Myocyte (in vitro differentiated cells): ENCODE measurements at regions not wholly inside any gene's neighbourhood (a gene's known extent, or its start where the extent isn't known, plus 50 kb on each side); places are given as distances from the start of the nearest gene placed in this dataset.
"Not testable (repeated sequence)": the region's sequence is repeated elsewhere in the genome, so short reads cannot be mapped to it uniquely, and the experiment has no call there.

Experiments used
- DNase-seq: peaks from one replicate; pipeline ENCODE4 v3.0.0-alpha.2; 2012; ENCODE audit warnings: low read depth

DNA sequence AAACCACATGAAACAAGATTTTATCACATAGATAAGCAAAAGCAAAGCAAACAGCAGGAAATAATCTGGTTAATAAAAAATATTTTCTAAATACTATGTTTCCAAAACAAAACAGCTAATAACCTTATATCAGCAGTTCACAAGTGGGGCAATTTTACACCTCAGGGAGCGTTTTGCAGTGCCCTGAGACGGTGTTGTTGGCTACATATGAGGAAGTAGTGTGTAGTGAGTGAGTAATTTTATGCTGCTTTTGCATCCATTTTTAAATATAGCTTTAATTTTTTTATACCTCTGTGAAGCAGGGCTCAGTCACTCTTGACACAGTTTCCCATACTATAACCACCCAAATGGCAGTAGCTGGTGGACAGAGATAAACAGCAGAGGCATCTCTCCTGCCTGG lies 438.5 kb upstream of the B3GAT1 start:
- no peak for DNase-seq

DNA sequence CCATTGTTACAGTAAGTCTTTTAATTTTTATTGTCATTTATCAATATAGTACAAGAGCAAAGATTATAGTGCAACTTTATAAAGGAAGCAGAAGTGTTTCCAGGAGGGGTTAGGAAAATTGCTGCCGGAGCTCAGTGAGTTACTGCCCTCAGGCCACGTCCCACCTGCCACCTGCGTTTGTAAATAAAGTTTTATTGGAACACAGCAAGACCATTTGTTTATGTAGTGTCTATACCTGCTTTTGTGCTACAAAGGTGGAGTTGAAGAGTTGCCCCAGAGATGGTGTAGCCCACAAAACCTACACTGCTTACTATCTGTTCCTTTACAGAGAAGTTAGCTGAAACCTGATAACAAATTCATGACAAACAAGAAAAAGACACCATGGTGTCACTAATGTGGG lies 437.8 kb upstream of the B3GAT1 start:
- no peak for DNase-seq

DNA sequence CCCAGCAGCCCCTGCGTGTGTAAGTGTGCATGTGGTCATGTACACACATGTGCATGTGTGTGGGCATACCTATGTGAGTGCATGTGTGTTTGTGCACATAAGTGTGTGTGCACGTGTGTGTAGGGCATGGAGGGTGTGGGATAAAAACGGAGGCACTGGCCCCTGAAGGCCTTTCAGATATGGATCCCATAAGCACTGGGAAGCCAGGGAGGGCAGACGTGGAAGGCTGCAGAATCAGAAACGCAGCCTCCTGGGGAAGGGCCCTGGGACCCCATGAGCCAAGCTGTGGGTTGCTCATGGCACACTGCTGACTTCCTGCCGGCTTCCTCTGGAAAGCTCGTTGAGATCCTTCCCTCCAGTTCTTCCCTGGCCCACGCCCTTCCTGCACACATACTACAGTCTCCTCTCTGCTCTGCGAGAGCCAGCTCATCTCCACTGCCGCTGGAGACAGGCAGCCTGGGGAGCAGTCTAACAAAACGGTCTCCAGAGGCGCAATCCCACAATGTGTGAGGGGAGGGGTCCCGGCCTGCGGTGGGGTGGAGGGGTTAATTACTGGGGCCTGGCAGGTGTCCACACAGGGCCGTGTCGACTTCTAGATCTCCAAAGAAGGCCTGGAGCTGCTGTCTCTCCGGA lies 435.2 kb upstream of the B3GAT1 start:
- DNase-seq: no peak

DNA sequence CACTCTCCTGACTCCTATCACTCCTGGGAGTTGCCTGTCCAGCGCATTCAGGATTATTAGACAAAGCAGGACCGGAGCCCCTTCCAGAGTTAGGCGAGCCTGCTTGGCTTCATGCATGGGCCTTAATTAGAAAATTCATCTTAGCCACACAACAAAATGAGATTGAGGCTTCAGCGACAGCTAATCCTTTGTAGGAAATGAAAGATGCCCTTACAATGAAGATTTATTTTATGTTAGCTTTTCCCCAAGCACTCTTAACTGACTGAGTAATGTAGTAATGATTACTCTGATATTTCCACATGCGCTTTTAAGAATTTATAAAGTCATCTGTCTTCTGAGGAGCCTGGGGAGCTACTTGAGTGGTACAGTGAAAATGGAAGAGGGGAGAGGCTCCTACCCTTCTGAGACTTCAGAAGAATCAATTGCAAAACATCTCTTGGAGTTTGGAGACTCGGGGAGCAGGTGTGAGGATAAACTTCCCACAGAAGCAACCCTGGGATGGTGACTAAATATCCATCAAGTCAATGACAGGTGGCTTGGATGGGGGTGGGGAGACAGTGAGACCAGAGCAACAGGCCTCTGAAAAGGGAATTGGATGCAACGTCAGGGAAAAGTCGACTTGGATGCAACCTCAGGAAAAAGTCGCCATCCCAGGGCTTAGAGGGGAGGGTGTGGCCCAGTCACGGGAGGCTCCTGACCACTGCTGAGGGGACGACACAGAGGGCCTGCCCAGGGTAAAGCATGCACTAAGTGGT lies 434.5 kb upstream of the B3GAT1 start:
- no peak for DNase-seq

DNA sequence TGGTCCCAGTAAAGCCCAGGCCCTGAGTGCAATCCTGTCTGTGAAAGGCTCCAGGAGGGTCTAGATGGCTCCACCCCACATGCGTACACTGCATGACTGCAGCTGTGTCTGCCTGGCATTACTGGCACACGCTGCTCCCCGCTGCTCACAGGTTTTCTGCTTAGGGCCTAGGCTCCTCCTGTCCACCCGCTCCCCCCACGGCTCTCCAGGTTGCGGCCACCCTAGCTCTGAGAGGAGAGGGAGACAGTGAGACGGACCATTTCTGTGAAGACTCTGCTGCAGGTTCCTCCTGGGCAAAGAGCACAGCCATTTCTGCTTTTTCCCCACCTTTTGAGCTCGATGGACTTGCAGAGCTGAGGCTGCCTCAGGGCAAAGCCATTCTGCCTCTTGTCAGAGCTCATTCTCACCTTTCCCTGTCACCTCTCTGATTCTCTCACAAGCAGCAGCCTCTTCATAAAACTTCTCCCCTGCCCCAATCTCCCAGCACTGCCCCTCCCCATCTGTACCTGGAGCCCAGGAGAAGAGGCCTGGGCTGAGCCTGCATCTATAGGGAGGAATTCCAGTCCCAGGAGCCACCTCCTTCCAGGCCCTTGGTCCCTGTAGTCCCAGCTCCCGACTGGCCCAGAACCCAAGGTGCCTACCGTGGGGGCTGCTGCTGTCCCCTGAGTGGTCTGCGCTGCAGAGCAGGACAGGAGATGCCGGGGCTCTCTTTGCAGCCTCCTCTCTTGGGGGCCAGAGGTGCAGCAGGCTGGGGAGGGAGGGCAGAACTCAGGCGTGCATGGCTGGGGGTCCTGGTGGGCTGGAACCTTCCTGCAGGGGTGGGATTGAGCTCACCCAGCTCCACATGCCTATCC lies 433.7 kb upstream of the B3GAT1 start:
- no peak for DNase-seq

DNA sequence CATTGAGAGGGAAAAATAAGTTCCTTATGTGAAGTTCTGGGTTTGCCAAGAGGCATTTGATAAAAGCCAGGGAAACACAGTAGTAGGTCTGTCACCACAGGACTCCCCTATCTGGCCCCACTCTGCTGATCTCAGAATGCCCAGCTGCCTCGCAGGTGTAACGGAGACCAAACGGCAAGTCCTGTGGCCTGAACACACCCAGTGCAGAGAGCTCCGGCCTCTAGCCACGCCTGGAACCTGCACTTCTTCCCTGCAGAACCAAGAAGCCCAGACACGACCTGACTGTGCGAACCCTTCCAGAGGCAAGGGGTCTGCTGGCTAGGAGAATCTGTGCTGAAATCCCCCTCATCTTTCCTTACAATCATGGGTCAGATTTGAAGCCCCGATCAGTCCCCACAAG lies 432.8 kb upstream of the B3GAT1 start:
- no peak for DNase-seq

DNA sequence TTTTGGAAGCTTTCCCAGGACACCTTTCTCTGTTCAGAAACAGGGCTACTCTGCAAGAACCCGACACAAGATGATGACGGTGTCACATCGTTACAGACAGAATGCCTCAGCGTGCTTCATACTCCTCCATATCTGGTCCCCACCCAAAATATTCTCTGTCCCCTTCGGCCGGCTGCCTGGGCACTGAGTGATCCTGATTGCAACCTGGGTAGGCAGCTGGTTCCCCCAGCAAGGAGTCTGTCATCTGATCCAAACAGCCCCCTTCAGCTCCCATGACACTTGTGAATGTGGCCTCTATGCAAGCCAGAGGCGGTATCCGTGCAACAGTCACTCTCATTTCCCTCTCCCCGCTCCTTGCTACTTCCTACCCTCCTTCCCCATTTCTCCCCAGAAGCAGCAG lies 431.7 kb upstream of the B3GAT1 start:
- no peak for DNase-seq

DNA sequence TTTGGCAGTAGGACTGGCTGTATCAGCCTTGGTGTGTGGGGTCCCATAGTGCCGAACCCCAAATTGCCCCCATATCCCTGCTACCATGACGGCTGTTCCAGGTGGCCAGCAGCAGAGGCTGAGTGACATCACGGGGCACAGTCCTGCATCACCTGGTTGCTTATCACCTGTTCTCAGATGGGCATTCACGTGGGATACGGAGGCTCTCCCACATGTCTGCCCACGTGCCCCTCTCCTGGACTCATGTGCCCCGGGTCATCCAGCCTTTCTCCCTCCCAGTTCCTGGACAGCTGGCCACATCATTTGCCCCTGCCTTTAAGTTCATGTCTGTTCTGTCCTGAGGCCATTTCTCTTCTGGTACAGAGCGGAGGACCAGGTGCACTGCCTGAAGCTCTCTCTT lies 431.0 kb upstream of the B3GAT1 start:
- DNase-seq: no peak

DNA sequence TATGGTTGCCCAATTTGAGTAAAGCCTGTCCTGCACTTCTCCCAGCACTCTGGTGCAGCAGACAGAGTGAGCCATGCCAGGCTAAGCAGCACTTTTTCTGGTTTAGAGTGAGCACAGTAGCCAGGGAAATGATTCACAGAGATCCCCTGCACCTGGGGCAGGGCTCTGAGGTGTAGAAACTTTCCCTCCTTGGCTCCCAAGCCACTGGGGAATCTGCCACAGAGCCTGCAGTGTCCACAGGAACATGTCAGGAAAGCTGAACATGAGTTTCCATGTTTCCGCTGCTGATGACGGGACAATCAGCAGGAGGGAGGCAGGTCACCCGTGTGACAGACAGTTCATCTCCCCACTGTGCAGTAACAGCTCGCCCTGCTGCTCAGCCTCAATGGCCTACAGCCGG lies 429.9 kb upstream of the B3GAT1 start:
- no peak for DNase-seq

DNA sequence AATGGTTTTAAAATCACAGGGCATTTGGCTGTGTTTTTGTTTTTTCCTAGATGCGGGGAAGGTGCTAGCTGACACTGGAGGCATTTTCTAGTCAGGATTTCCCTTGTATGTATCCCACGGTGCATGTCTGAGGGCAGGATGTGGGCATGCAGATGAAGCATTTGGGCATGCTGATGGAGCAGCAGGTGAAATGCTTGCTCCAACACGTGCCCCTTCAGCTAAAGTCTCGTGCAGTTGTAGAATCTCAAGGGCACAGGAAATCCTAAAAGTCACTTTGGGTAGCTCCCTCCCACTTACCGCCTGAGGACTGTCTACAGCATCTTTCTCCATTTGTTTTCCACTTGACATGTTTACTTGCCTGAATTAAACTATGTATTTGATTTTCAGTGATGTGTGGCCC lies 429.4 kb upstream of the B3GAT1 start:
- no peak for DNase-seq

DNA sequence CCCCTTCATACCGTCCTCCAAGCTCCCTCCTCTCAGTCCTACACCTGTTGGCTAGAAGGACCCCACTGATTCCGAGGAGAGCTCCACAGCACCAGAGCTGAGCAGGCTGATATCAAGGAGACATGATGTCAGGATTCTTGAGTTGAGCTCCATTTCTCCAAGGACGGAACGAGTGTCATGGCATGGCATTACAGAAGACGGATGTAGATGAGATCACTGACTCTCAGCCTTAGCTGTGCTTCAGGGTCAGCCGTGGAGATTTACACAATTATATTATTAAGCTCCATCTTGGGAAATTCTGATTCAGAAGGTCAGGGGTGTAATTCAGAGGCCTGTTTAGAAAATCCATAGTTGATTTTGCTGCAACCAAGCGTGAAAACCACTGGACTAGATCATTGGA lies 428.9 kb upstream of the B3GAT1 start:
- DNase-seq: no peak

DNA sequence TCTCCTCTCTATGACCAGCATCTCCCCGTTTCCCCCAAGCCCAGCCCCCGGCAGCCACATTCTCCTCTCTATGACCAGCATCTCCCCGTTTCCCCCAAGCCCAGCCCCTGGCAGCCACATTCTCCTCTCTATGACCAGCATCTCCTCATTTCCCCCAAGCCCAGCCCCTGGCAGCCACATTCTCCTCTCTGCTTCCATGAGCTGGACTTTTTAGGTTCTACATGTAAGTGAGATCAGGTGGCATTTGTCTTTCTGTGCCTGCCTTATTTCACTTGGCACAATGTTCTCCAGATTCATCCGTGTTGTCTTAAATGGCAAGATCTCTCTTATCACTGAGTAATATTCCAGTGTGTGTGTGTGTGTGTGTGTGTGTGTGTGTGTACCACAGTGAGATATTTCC lies 428.1 kb upstream of the B3GAT1 start:
- not testable (repeated sequence) for DNase-seq

DNA sequence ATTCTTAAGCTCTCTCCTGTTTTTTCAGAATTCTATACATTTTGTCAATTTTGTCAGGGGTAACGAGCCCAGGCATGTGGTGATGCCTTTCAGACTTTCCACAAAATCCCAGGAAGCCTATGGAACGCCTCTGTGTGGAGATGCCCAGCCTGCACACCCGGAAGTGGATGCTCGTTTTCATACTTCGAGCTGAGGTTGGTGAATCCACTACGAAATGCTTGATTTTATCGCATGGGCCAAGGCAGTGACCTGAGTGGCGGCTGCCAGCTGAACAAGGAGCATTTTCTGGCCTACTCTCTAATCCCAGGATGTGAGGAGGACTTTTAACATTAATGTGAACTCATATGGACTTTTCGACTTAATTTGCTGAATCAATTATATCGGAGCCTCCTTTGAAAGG lies 426.7 kb upstream of the B3GAT1 start:
- no peak for DNase-seq

DNA sequence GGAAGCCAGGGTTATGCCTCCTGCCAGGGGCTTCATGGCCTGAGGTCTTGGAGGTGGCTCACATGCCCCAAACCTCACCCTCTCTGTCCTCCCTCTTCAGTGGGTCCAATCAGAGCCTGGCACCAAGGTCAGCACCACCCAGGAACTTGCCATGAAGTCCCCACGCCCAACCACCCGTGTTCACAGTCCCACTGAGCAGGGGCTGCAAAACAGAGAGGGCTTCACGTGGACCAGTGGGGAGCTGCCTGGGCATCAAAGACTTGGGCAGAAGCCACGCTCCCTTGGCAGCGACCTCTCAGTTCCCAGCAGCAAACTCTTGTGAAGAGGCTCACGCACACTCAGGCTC lies 425.8 kb upstream of the B3GAT1 start:
- DNase-seq: no peak

DNA sequence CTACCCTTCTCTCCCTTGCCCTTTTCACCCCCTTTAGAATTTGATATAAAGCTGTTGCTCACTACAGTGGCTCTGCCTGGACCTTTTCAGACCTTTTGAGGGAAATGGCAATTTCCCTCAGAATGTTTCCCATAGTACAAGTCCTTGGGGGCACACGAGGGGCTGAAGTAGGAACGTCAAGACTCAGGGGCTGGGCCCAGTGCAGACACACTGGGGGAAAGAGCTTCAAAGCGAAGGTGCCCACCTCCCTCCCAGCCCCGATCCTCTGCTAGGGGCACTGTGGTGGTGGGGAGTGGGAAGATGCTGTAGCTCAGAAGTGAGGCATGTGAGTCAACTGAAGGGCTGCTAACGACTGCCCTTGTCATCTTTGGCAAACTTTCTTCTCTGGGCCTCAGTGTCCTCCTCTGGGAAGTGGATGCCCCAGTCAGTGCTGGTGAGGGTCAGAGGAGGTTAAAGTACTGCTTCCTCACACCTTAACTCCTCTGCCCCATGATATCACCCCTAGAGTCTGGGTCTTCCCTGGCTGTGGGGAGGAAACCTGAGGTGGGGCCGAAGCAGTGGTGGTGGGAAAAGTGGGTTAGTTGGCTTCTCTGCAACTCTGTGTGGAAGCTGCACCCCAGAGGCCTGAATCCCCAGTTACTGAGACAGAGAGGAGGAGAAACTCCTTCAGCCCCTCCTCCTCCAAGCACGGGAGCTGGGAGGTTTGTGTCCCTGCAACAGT lies 425.3 kb upstream of the B3GAT1 start:
- DNase-seq: no peak

DNA sequence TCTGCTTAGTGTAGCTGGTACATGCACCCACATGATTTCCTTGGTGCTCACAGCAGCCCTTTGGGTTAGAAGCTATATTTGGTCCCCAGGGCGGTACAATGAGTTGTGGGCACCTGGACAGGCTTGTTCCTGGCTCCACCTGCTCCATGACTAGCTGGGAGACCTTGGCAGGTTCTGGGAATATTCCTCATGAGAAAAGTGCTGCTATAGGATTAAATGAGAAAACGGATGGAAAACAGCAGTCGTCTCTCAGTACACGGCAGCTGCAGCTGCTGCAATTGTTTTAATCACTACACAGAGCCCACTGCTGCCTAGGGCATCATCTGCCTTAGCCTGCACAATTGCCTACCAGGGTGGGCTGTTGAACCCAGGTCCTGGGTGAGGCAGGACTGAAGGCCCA lies 424.5 kb upstream of the B3GAT1 start:
- no peak for DNase-seq

DNA sequence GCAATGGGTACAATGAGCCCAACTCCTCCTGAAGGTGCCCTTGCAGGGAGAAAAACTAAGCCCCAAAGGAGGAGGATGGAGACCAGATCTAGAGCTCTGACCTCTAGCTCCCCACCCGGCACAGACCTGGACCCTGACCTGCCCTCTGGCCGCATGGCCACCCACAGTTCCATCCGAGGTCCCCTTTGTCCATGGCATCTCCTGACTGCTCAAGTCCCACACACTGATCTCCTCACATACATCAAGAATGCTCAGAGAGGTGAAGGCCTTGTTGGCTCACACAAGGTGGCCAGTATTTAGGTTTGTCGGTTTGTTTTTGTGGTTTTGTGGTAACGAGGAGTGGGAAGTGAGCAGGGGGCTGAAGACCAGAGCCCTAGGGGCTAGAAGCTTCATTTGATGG lies 423.5 kb upstream of the B3GAT1 start:
- no peak for DNase-seq

DNA sequence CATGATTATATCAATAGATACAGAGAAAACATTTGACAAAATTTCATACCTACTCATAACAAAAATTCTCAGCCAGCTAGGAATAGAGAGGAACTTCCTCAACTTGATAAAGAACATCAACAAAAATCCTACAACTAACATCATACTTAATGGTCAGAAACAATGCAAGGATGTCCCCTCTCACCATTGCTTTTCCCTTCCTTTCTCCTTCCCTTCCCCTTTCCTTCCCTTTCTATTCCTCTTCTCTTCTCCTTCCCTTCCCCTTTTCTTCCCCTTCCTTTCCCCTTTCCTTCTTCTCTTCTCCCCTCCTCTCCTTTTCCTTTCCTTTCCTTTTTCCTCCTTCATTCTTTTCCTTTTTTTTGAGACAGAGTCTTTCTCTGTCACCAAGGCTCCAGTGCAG lies 418.3 kb upstream of the B3GAT1 start:
- DNase-seq: no peak

DNA sequence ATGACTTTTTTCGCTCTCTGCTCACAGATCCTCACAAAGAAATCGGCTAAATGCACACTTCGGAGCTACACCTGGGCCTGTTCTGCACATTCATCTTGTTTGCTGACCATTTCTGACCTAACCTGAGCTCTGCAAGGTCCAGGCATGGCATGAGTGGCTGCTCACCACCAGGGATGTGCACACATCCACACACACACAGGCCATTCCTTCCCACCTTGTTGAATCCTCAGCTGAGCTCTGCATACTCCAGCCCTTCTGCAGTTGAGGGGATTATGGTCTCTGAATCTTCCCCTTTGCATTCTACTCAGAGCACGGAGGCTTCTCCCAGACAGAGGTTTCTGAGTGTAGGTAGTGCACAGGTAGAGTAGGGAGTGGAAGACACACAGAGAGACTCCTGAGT lies 411.9 kb upstream of the B3GAT1 start:
- DNase-seq: no peak

DNA sequence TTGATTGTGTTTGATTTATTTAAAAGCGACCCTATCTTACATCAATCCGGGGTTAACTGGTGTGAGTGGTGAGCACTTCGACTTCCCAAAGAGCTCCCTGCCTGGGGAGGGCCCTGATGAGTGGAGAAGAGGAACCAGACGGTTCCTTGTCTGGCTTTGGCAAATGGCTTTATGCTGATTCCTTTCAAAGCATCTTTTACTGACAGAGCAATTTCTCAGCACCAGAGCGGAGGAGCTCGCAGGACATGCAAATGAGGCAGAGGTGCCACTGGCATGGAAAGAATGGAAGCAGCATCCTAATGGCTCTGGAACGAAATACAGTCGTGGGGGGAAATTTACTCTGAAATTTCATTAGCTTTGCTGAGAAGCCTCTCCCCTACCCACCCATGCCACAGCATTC lies 410.9 kb upstream of the B3GAT1 start:
- no peak for DNase-seq

DNA sequence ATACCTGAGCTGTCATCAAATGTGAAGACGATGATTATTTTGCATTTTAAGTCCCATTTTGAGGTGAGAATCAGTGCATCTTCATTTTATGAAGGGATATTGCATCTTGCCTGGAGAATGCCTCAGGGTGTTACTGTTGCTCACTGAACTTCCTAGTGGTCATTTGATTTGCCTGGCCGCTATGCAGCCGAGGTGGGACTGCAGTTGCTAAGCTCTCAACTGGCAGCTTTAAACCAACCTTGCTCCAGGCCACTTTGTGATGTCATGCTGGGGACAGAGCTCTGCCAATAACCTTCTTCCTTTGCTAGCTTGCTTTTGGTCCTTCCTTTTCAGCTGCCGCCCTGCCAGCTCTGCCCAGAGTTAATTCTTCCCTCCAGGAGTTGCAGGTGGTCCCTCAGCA lies 409.4 kb upstream of the B3GAT1 start:
- no peak for DNase-seq

DNA sequence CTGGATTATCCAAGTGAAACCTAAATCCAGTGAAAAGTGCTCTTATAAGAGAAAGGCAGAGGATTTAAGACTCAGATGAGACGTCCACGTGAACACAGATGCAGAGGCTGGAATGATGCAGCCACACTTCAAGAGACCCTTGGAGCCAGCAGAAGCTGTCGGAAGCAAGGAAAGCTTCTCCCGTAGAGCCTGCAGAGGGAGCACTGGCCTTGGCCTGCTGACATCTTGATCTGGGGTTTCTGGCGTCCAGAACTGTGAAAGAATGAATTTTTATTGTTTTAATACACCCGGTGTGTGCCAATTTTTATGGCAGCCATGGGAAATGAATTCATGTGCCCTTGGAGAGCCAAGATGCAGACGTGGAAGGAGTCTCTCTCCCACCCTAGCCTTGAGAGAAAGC lies 407.0 kb upstream of the B3GAT1 start:
- no peak for DNase-seq
